Gastroesophageal sphincter (tissue), 4 donors: ENCODE measurements at regions not wholly inside any gene's neighbourhood (a gene's known extent, or its start where the extent isn't known, plus 50 kb on each side); places are given as distances from the start of the nearest gene placed in this dataset.
"Not testable (repeated sequence)": the region's sequence is repeated elsewhere in the genome, so short reads cannot be mapped to it uniquely, and the experiment has no call there.

Experiments
- ATAC-seq: fragments of 150-250 bp; one replicate; pipeline ENCODE4 v1.9.1; 2016; ENCODE audit warnings: mild to moderate bottlenecking, moderate library complexity
- H3K27ac ChIP-seq, 4 donors: fragments of 200-600 bp; sonication (generic) in 3 of 4; 1 replicate in 3 of 4; 2 replicates in 1 of 4; pipeline ENCODE4 v1.5.1; 2016 to 2019
- H3K27me3 ChIP-seq: fragments of 200-600 bp; sonication (generic); one replicate; pipeline ENCODE4 v1.5.1; 2019
- H3K36me3 ChIP-seq, 2 donors: fragments of 200-600 bp; sonication (generic); one replicate each; pipeline ENCODE4 v1.5.1; 2019; ENCODE audit warnings: control low read depth in 1 of 2
- H3K4me1 ChIP-seq, 3 donors: fragments of 200-600 bp; sonication (generic); 1 replicate in 2 of 3; 2 replicates in 1 of 3; pipeline ENCODE4 v1.5.1; 2016 to 2019; ENCODE audit warnings: control low read depth in 2 of 3
- H3K4me3 ChIP-seq, 2 donors: fragments of 200-600 bp; sonication (generic); one replicate each; pipeline ENCODE4 v1.5.1; 2019; ENCODE audit warnings: mild to moderate bottlenecking in 1 of 2, moderate library complexity in 1 of 2
- H3K9me3 ChIP-seq, 3 donors: fragments of 200-600 bp; sonication (generic); one replicate each; pipeline ENCODE4 v1.5.1; 2017 to 2019; ENCODE audit warnings: control low read depth in 2 of 3
- CTCF ChIP-seq, 4 experiments: fragments of 200-600 bp in 2 of 4; fragments of 450-650 bp in 2 of 4; sonication (generic) in 1 of 4; IDR thresholded peaks; one replicate each; pipeline ENCODE4 v1.5.1; 2017 to 2019; ENCODE audit warnings: antibody characterized with exemption in 4 of 4, mild to moderate bottlenecking in 2 of 4, moderate library complexity in 2 of 4
- EP300 ChIP-seq: sonication (generic); formaldehyde crosslinking; IDR thresholded peaks from one replicate; pipeline ENCODE4 v1.6.1; 2017; ENCODE audit warnings: antibody characterized with exemption, mild to moderate bottlenecking
- POLR2A ChIP-seq, 2 donors: fragments of 450-650 bp; IDR thresholded peaks; one replicate each; pipeline ENCODE4 v1.6.1; 2017; ENCODE audit warnings: antibody characterized with exemption in 2 of 2, mild to moderate bottlenecking in 2 of 2, moderate library complexity in 1 of 2
- POLR2AphosphoS5 ChIP-seq: sonication (generic); formaldehyde crosslinking; IDR thresholded peaks from one replicate; pipeline ENCODE4 v1.6.1; 2017; ENCODE audit warnings: antibody characterized with exemption
- WGBS, 2 donors: methylation state at CpG; one replicate each; pipeline ENCODE4 v1.1.5; 2018; ENCODE audit warnings: low coverage in 1 of 2; 5-methylcytosine and 5-hydroxymethylcytosine counted together

GRCh38 chr1:173257805-173258204 lies 50.7 kb upstream of the TNFSF4 start:
- Histone ChIP-seq H3K4me1 (no peaks in the 10 kb centered on the region), H3K27me3 (no peaks in the 10 kb centered on the region), H3K9me3 (peaks cover 0 to 17% (median 0%) of the 10 kb centered on the region in 3 donors), H3K4me3 (no peak overlapping the region), H3K27ac (no peak overlapping the region), H3K36me3 (no peaks in the 10 kb centered on the region)
- no peak for ATAC-seq
- TF ChIP-seq POLR2A (IDR thresholded peaks at IDR 0.05) = no peak
- TF ChIP-seq EP300 = no peak
- no peak for TF ChIP-seq CTCF (IDR thresholded peaks at IDR 0.05)
- TF ChIP-seq POLR2AphosphoS5 = no peak
- 86 to 88% methylated on average over 1 to 2 of the region's 2 CpGs for WGBS, 2 donors

- Histone ChIP-seq H3K27ac (no peak overlapping the region), H3K27me3 (no peaks in the 10 kb centered on the region), H3K9me3 (peaks cover 0 to 17% (median 0%) of the 10 kb centered on the region in 3 donors), H3K36me3 (no peaks in the 10 kb centered on the region), H3K4me1 (no peaks in the 10 kb centered on the region), H3K4me3 (no peak overlapping the region)
- ATAC-seq = no peak
- TF ChIP-seq POLR2AphosphoS5 (no peak), POLR2A (IDR thresholded peaks at IDR 0.05) (no peak), EP300 (no peak), CTCF (IDR thresholded peaks at IDR 0.05) (no peak)
- 86% methylated on average over 1 of the region's 5 CpGs; no CpG with 5 or more reads in 1 of the 2 donors for WGBS, 2 donors
These were observed 51.5 kb upstream of the TNFSF4 start for GRCh38 chr1:173258479-173259264.

- H3K27me3 ChIP-seq, ATAC-seq: not testable (repeated sequence)
- WGBS, 2 donors = 87 to 100% methylated on average over 1 of the region's 1 CpG
These were observed 53.2 kb upstream of the TNFSF4 start for GRCh38 chr1:173260329-173260728.

GRCh38 chr1:173266841-173267240 lies 59.7 kb upstream of the TNFSF4 start:
- TF ChIP-seq EP300 (no peak), POLR2A (IDR thresholded peaks at IDR 0.05) (no peak), POLR2AphosphoS5 (no peak), CTCF (IDR thresholded peaks at IDR 0.05) (no peak)
- H3K27ac ChIP-seq = no peak overlapping the region
- no peaks in the 10 kb centered on the region for H3K9me3 ChIP-seq
- WGBS, 2 donors = 51 to 53% methylated on average over 3 of the region's 3 CpGs
- H3K4me3 ChIP-seq = no peak overlapping the region
- H3K36me3 ChIP-seq = no peaks in the 10 kb centered on the region
- no peaks in the 10 kb centered on the region for H3K4me1 ChIP-seq
- no peaks in the 10 kb centered on the region for H3K27me3 ChIP-seq
- no peak for ATAC-seq

More at GRCh38 chr1:173260329-173260728, 53.2 kb upstream of the TNFSF4 start:
- not testable (repeated sequence) for H3K27ac ChIP-seq, H3K4me3 ChIP-seq, H3K4me1 ChIP-seq, H3K36me3 ChIP-seq
- peaks cover 0 to 17% (median 0%) of the 10 kb centered on the region in 3 donors for H3K9me3 ChIP-seq

GRCh38 chr1:173267453-173267945 lies 60.4 kb upstream of the TNFSF4 start:
- 44 to 68% methylated on average over 2 of the region's 2 CpGs for WGBS, 2 donors
- Histone ChIP-seq H3K27me3 (no peaks in the 10 kb centered on the region), H3K36me3 (no peaks in the 10 kb centered on the region), H3K4me1 (no peaks in the 10 kb centered on the region), H3K4me3 (no peak overlapping the region), H3K9me3 (no peaks in the 10 kb centered on the region), H3K27ac (no peak overlapping the region)
- TF ChIP-seq CTCF (IDR thresholded peaks at IDR 0.05) = no peak
- no peak for TF ChIP-seq POLR2AphosphoS5
- TF ChIP-seq POLR2A (IDR thresholded peaks at IDR 0.05) = no peak
- no peak for TF ChIP-seq EP300
- ATAC-seq = no peak
